Suprapubic skin (tissue), 4 donors: ENCODE measurements at regions not wholly inside any gene's neighbourhood (a gene's known extent, or its start where the extent isn't known, plus 50 kb on each side); places are given as distances from the start of the nearest gene placed in this dataset.

Experiments used
- EP300 ChIP-seq: sonication (generic); formaldehyde crosslinking; IDR thresholded peaks from one replicate; pipeline ENCODE4 v1.6.1; 2017; ENCODE audit warnings: antibody characterized with exemption
- POLR2A ChIP-seq, 2 donors: fragments of 450-650 bp; IDR thresholded peaks; one replicate each; pipeline ENCODE4 v1.6.1; 2017; ENCODE audit warnings: antibody characterized with exemption in 2 of 2, mild to moderate bottlenecking in 2 of 2, moderate library complexity in 2 of 2
- POLR2AphosphoS5 ChIP-seq, 3 donors: sonication (generic); formaldehyde crosslinking; IDR thresholded peaks; one replicate each; pipeline ENCODE4 v1.6.1; 2017; ENCODE audit warnings: antibody characterized with exemption in 3 of 3
- TF ChIP-seq, protein P1 (sequence below), 2 donors: fragments of 200-600 bp in 1 of 2; fragments of 450-650 bp in 1 of 2; sonication (generic) in 1 of 2; IDR thresholded peaks; one replicate each; pipeline ENCODE4 v1.5.1; 2016 to 2019; ENCODE audit warnings: antibody characterized with exemption in 2 of 2, mild to moderate bottlenecking in 1 of 2, moderate library complexity in 1 of 2

DNA sequence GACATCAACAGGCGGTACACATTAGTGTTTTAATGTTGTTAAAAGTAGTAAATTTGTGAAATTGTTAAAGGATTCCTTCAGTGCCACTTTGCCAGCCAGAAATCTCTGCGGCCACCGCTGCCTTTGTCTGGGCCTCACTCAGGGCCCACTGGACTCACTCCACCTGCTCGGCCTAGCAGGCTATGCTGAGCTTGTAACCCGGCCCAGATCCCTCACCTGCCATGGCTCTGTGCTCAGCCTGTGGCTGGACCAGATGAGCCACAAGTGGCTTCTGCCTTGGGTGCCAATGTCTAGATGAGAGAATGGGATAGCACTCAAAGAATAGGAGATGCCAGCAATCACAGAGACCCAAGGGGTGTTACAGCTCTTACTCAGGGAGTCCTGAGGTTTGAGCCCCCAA lies 1228.0 kb downstream of the DIAPH3 start:
- TF ChIP-seq EP300 (no peak), POLR2A (IDR thresholded peaks at IDR 0.05) (no peak), POLR2AphosphoS5 (IDR thresholded peaks at IDR 0.05) (no peak)
- TF ChIP-seq, protein P1, sequence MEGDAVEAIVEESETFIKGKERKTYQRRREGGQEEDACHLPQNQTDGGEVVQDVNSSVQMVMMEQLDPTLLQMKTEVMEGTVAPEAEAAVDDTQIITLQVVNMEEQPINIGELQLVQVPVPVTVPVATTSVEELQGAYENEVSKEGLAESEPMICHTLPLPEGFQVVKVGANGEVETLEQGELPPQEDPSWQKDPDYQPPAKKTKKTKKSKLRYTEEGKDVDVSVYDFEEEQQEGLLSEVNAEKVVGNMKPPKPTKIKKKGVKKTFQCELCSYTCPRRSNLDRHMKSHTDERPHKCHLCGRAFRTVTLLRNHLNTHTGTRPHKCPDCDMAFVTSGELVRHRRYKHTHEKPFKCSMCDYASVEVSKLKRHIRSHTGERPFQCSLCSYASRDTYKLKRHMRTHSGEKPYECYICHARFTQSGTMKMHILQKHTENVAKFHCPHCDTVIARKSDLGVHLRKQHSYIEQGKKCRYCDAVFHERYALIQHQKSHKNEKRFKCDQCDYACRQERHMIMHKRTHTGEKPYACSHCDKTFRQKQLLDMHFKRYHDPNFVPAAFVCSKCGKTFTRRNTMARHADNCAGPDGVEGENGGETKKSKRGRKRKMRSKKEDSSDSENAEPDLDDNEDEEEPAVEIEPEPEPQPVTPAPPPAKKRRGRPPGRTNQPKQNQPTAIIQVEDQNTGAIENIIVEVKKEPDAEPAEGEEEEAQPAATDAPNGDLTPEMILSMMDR (IDR thresholded peaks at IDR 0.05): no peak
